ENCODE measurements at regions not wholly inside any gene's neighbourhood (a gene's known extent, or its start where the extent isn't known, plus 50 kb on each side); places are given as distances from the start of the nearest gene placed in this dataset.
"Not testable (repeated sequence)": the region's sequence is repeated elsewhere in the genome, so short reads cannot be mapped to it uniquely, and the experiment has no call there.

GRCh38 chr3:99295836-99296235 is 342.6 kb upstream of the COL8A1 start:
- Histone ChIP-seq H3K27me3 (ENCODE audit: control insufficient read depth in 1 of 2, insufficient read depth in 2 of 2, low read length in 2 of 2) (no peaks in the 10 kb centered on the region), H3K36me3 (ENCODE audit: insufficient read depth, low read length) (no peaks in the 10 kb centered on the region), H3K4me3 (ENCODE audit: low read depth in 1 of 2, low read length in 2 of 2) (no peak overlapping the region), H3K4me1 (ENCODE audit: insufficient read depth, low read length) (no peaks in the 10 kb centered on the region), H3K27ac (ENCODE audit: low read depth, low read length) (no peak overlapping the region), H3K9ac (ENCODE audit: low read length) (no peak overlapping the region), H3K9me3 (ENCODE audit: low read length) (no peaks in the 10 kb centered on the region)

- H3K9ac ChIP-seq (ENCODE audit: low read length); H3K27me3 ChIP-seq (ENCODE audit: control insufficient read depth in 1 of 2, insufficient read depth in 2 of 2, low read length in 2 of 2); H3K36me3 ChIP-seq (ENCODE audit: insufficient read depth, low read length); H3K4me3 ChIP-seq (ENCODE audit: low read depth in 1 of 2, low read length in 2 of 2); H3K27ac ChIP-seq (ENCODE audit: low read depth, low read length); H3K4me1 ChIP-seq (ENCODE audit: insufficient read depth, low read length); H3K9me3 ChIP-seq (ENCODE audit: low read length): not testable (repeated sequence)
Observed at GRCh38 chr3:99294092-99294491, 344.3 kb upstream of the COL8A1 start.

GRCh38 chr3:99287876-99288275 is 350.5 kb upstream of the COL8A1 start:
- no peak overlapping the region for H3K27ac ChIP-seq (ENCODE audit: low read depth, low read length)
- no peaks in the 10 kb centered on the region for H3K4me1 ChIP-seq (ENCODE audit: insufficient read depth, low read length)
- H3K9me3 ChIP-seq (ENCODE audit: low read length) = no peaks in the 10 kb centered on the region
- H3K9ac ChIP-seq (ENCODE audit: low read length) = no peak overlapping the region
- no peaks in the 10 kb centered on the region for H3K27me3 ChIP-seq (ENCODE audit: control insufficient read depth in 1 of 2, insufficient read depth in 2 of 2, low read length in 2 of 2)
- no peak overlapping the region for H3K4me3 ChIP-seq (ENCODE audit: low read depth in 1 of 2, low read length in 2 of 2)
- no peaks in the 10 kb centered on the region for H3K36me3 ChIP-seq (ENCODE audit: insufficient read depth, low read length)

GRCh38 chr3:99286266-99286845 is 352.0 kb upstream of the COL8A1 start:
- Histone ChIP-seq H3K4me1 (ENCODE audit: insufficient read depth, low read length) (no peaks in the 10 kb centered on the region), H3K27me3 (ENCODE audit: control insufficient read depth in 1 of 2, insufficient read depth in 2 of 2, low read length in 2 of 2) (no peaks in the 10 kb centered on the region), H3K27ac (ENCODE audit: low read depth, low read length) (no peak overlapping the region), H3K9me3 (ENCODE audit: low read length) (no peaks in the 10 kb centered on the region), H3K9ac (ENCODE audit: low read length) (no peak overlapping the region), H3K4me3 (ENCODE audit: low read depth in 1 of 2, low read length in 2 of 2) (no peak overlapping the region), H3K36me3 (ENCODE audit: insufficient read depth, low read length) (no peaks in the 10 kb centered on the region)

- Histone ChIP-seq H3K4me3 (ENCODE audit: low read depth in 1 of 2, low read length in 2 of 2) (no peak overlapping the region), H3K9me3 (ENCODE audit: low read length) (no peaks in the 10 kb centered on the region), H3K9ac (ENCODE audit: low read length) (no peak overlapping the region), H3K36me3 (ENCODE audit: insufficient read depth, low read length) (no peaks in the 10 kb centered on the region), H3K27me3 (ENCODE audit: control insufficient read depth in 1 of 2, insufficient read depth in 2 of 2, low read length in 2 of 2) (no peaks in the 10 kb centered on the region), H3K4me1 (ENCODE audit: insufficient read depth, low read length) (no peaks in the 10 kb centered on the region), H3K27ac (ENCODE audit: low read depth, low read length) (no peak overlapping the region)
Observed at GRCh38 chr3:99269606-99270351, 368.3 kb upstream of the DCBLD2 start.

- no peaks in the 10 kb centered on the region for H3K4me1 ChIP-seq (ENCODE audit: insufficient read depth, low read length)
- no peaks in the 10 kb centered on the region for H3K36me3 ChIP-seq (ENCODE audit: insufficient read depth, low read length)
- no peak overlapping the region for H3K9ac ChIP-seq (ENCODE audit: low read length)
- H3K9me3 ChIP-seq (ENCODE audit: low read length) = no peaks in the 10 kb centered on the region
- no peak overlapping the region for H3K27ac ChIP-seq (ENCODE audit: low read depth, low read length)
- H3K4me3 ChIP-seq (ENCODE audit: low read depth in 1 of 2, low read length in 2 of 2) = no peak overlapping the region
- H3K27me3 ChIP-seq (ENCODE audit: control insufficient read depth in 1 of 2, insufficient read depth in 2 of 2, low read length in 2 of 2) = no peaks in the 10 kb centered on the region
Observed at GRCh38 chr3:99256788-99257187, 355.3 kb upstream of the DCBLD2 start.

- no peaks in the 10 kb centered on the region for H3K4me1 ChIP-seq (ENCODE audit: insufficient read depth, low read length)
- no peak overlapping the region for H3K27ac ChIP-seq (ENCODE audit: low read depth, low read length)
- no peak overlapping the region for H3K9ac ChIP-seq (ENCODE audit: low read length)
- no peaks in the 10 kb centered on the region for H3K9me3 ChIP-seq (ENCODE audit: low read length)
- H3K36me3 ChIP-seq (ENCODE audit: insufficient read depth, low read length) = no peaks in the 10 kb centered on the region
- H3K27me3 ChIP-seq (ENCODE audit: control insufficient read depth in 1 of 2, insufficient read depth in 2 of 2, low read length in 2 of 2) = no peaks in the 10 kb centered on the region
- H3K4me3 ChIP-seq (ENCODE audit: low read depth in 1 of 2, low read length in 2 of 2) = no peak overlapping the region
Observed at GRCh38 chr3:99253963-99254355, 352.5 kb upstream of the DCBLD2 start.

GRCh38 chr3:99250821-99251355 is 349.4 kb upstream of the DCBLD2 start:
- Histone ChIP-seq H3K36me3 (ENCODE audit: insufficient read depth, low read length) (no peaks in the 10 kb centered on the region), H3K9me3 (ENCODE audit: low read length) (no peaks in the 10 kb centered on the region), H3K4me1 (ENCODE audit: insufficient read depth, low read length) (no peaks in the 10 kb centered on the region), H3K27me3 (ENCODE audit: control insufficient read depth in 1 of 2, insufficient read depth in 2 of 2, low read length in 2 of 2) (no peaks in the 10 kb centered on the region), H3K4me3 (ENCODE audit: low read depth in 1 of 2, low read length in 2 of 2) (no peak overlapping the region), H3K9ac (ENCODE audit: low read length) (no peak overlapping the region), H3K27ac (ENCODE audit: low read depth, low read length) (no peak overlapping the region)

- H3K4me1 ChIP-seq (ENCODE audit: insufficient read depth, low read length) = no peaks in the 10 kb centered on the region
- no peaks in the 10 kb centered on the region for H3K9me3 ChIP-seq (ENCODE audit: low read length)
- no peaks in the 10 kb centered on the region for H3K36me3 ChIP-seq (ENCODE audit: insufficient read depth, low read length)
- no peaks in the 10 kb centered on the region for H3K27me3 ChIP-seq (ENCODE audit: control insufficient read depth in 1 of 2, insufficient read depth in 2 of 2, low read length in 2 of 2)
- no peak overlapping the region for H3K9ac ChIP-seq (ENCODE audit: low read length)
- H3K27ac ChIP-seq (ENCODE audit: low read depth, low read length) = no peak overlapping the region
- no peak overlapping the region for H3K4me3 ChIP-seq (ENCODE audit: low read depth in 1 of 2, low read length in 2 of 2)
Observed at GRCh38 chr3:99250272-99250671, 348.8 kb upstream of the DCBLD2 start.

- Histone ChIP-seq H3K9ac (ENCODE audit: low read length) (no peak overlapping the region), H3K4me1 (ENCODE audit: insufficient read depth, low read length) (no peaks in the 10 kb centered on the region), H3K9me3 (ENCODE audit: low read length) (no peaks in the 10 kb centered on the region), H3K27me3 (ENCODE audit: control insufficient read depth in 1 of 2, insufficient read depth in 2 of 2, low read length in 2 of 2) (no peaks in the 10 kb centered on the region), H3K36me3 (ENCODE audit: insufficient read depth, low read length) (no peaks in the 10 kb centered on the region), H3K4me3 (ENCODE audit: low read depth in 1 of 2, low read length in 2 of 2) (no peak overlapping the region), H3K27ac (ENCODE audit: low read depth, low read length) (no peak overlapping the region)
Observed at GRCh38 chr3:99249627-99250026, 348.1 kb upstream of the DCBLD2 start.

GRCh38 chr3:99248913-99249312 is 347.4 kb upstream of the DCBLD2 start:
- Histone ChIP-seq H3K36me3 (ENCODE audit: insufficient read depth, low read length) (no peaks in the 10 kb centered on the region), H3K27ac (ENCODE audit: low read depth, low read length) (no peak overlapping the region), H3K4me1 (ENCODE audit: insufficient read depth, low read length) (no peaks in the 10 kb centered on the region), H3K4me3 (ENCODE audit: low read depth in 1 of 2, low read length in 2 of 2) (no peak overlapping the region), H3K9me3 (ENCODE audit: low read length) (no peaks in the 10 kb centered on the region), H3K9ac (ENCODE audit: low read length) (no peak overlapping the region), H3K27me3 (ENCODE audit: control insufficient read depth in 1 of 2, insufficient read depth in 2 of 2, low read length in 2 of 2) (no peaks in the 10 kb centered on the region)

- Histone ChIP-seq H3K4me3 (ENCODE audit: low read depth in 1 of 2, low read length in 2 of 2) (no peak overlapping the region), H3K4me1 (ENCODE audit: insufficient read depth, low read length) (no peaks in the 10 kb centered on the region), H3K27ac (ENCODE audit: low read depth, low read length) (no peak overlapping the region)
Observed at GRCh38 chr3:99248130-99248529, 346.6 kb upstream of the DCBLD2 start.

More at GRCh38 chr3:99248130-99248529, 346.6 kb upstream of the DCBLD2 start:
- Histone ChIP-seq H3K27me3 (ENCODE audit: control insufficient read depth in 1 of 2, insufficient read depth in 2 of 2, low read length in 2 of 2) (no peaks in the 10 kb centered on the region), H3K36me3 (ENCODE audit: insufficient read depth, low read length) (no peaks in the 10 kb centered on the region), H3K9ac (ENCODE audit: low read length) (no peak overlapping the region), H3K9me3 (ENCODE audit: low read length) (no peaks in the 10 kb centered on the region)

Measured in muscle layer of colon (tissue), 2 donors.